ENCODE measurements at regions not wholly inside any gene's neighbourhood (a gene's known extent, or its start where the extent isn't known, plus 50 kb on each side); places are given as distances from the start of the nearest gene placed in this dataset.
A peak's percentile ranks its signal among the peaks of the same experiment; 100 is the strongest.

GRCh38 chr18:30929718-30930117 lies 112.8 kb downstream of the DSC3 start:
- Histone ChIP-seq H3K9me3 (ENCODE audit: control insufficient read depth in 2 of 2, insufficient read depth in 1 of 2, low read depth in 1 of 2, low read length in 1 of 2) (no peaks in the 10 kb centered on the region), H3K4me1 (ENCODE audit: control insufficient read depth in 3 of 3, insufficient read depth in 2 of 3, low read depth in 1 of 3, low read length in 2 of 3) (no peaks in the 10 kb centered on the region), H3K27me3 (ENCODE audit: control insufficient read depth in 3 of 3, insufficient read depth in 3 of 3, low read length in 3 of 3) (no peaks in the 10 kb centered on the region), H3K27ac (ENCODE audit: low read depth in 1 of 3, low read length in 2 of 3) (no peak overlapping the region), H3K36me3 (ENCODE audit: control insufficient read depth in 3 of 3, insufficient read depth in 2 of 3, low read depth in 1 of 3, low read length in 3 of 3) (no peaks in the 10 kb centered on the region), H3K4me3 (ENCODE audit: low read depth in 1 of 3, low read length in 3 of 3) (no peak overlapping the region)
- FAIRE-seq (no peak), DNase-seq (no peak)
- WGBS, 3 donors = 54 to 78% (median 64%) methylated on average over 2 of the region's 2 CpGs

GRCh38 chr18:30929065-30929464 lies 113.5 kb downstream of the DSC3 start:
- no peak for FAIRE-seq

DNA sequence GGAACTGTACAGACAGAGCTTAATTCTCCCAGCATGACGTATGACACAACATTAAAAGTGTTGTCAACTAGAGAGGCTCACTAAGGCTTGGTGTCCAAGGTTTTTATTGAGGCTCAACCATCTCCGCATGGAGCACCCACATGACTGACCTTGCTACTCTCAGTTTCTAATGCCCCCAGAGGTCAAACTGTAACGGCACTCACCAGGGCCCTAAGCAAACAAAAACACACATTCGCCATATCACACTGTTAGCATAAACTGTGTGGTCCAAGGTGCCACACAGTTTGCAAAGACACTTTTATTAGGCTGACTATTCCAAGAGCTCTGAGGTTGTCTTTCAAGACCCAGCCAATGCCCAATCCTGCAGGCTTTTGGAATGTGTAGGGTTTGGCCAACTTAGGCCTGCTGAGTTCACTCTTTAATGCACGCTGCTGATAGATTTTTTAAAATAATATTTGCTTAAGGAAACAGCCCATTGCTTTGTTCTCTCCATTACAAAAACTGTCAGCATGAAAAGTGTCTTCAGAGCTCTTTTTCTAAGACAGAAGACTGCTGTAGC lies 114.9 kb downstream of the DSC3 start:
- Histone ChIP-seq H3K27me3 (ENCODE audit: control insufficient read depth in 3 of 3, insufficient read depth in 3 of 3, low read length in 3 of 3) (no peaks in the 10 kb centered on the region), H3K9me3 (ENCODE audit: control insufficient read depth in 2 of 2, insufficient read depth in 1 of 2, low read depth in 1 of 2, low read length in 1 of 2) (no peaks in the 10 kb centered on the region), H3K27ac (ENCODE audit: low read depth in 1 of 3, low read length in 2 of 3) (no peak overlapping the region), H3K4me3 (ENCODE audit: low read depth in 1 of 3, low read length in 3 of 3) (no peak overlapping the region), H3K36me3 (ENCODE audit: control insufficient read depth in 3 of 3, insufficient read depth in 2 of 3, low read depth in 1 of 3, low read length in 3 of 3) (no peaks in the 10 kb centered on the region), H3K4me1 (ENCODE audit: control insufficient read depth in 3 of 3, insufficient read depth in 2 of 3, low read depth in 1 of 3, low read length in 2 of 3) (no peaks in the 10 kb centered on the region)
- WGBS, 3 donors = 54 to 71% (median 63%) methylated on average over 5 of the region's 5 CpGs
- FAIRE-seq = no peak
- no peak for DNase-seq

More at GRCh38 chr18:30929065-30929464, 113.5 kb downstream of the DSC3 start:
- DNase-seq = no peak
- WGBS, 3 donors = 73 to 79% (median 73%) methylated on average over 2 of the region's 2 CpGs
- Histone ChIP-seq H3K9me3 (ENCODE audit: control insufficient read depth in 2 of 2, insufficient read depth in 1 of 2, low read depth in 1 of 2, low read length in 1 of 2) (no peaks in the 10 kb centered on the region), H3K27ac (ENCODE audit: low read depth in 1 of 3, low read length in 2 of 3) (no peak overlapping the region), H3K4me3 (ENCODE audit: low read depth in 1 of 3, low read length in 3 of 3) (no peak overlapping the region), H3K36me3 (ENCODE audit: control insufficient read depth in 3 of 3, insufficient read depth in 2 of 3, low read depth in 1 of 3, low read length in 3 of 3) (no peaks in the 10 kb centered on the region), H3K27me3 (ENCODE audit: control insufficient read depth in 3 of 3, insufficient read depth in 3 of 3, low read length in 3 of 3) (no peaks in the 10 kb centered on the region), H3K4me1 (ENCODE audit: control insufficient read depth in 3 of 3, insufficient read depth in 2 of 3, low read depth in 1 of 3, low read length in 2 of 3) (no peaks in the 10 kb centered on the region)

GRCh38 chr18:30927042-30927441 lies 115.5 kb downstream of the DSC3 start:
- Histone ChIP-seq H3K27ac (ENCODE audit: low read depth in 1 of 3, low read length in 2 of 3) (no peak overlapping the region), H3K9me3 (ENCODE audit: control insufficient read depth in 2 of 2, insufficient read depth in 1 of 2, low read depth in 1 of 2, low read length in 1 of 2) (no peaks in the 10 kb centered on the region), H3K4me1 (ENCODE audit: control insufficient read depth in 3 of 3, insufficient read depth in 2 of 3, low read depth in 1 of 3, low read length in 2 of 3) (no peaks in the 10 kb centered on the region), H3K4me3 (ENCODE audit: low read depth in 1 of 3, low read length in 3 of 3) (no peak overlapping the region), H3K36me3 (ENCODE audit: control insufficient read depth in 3 of 3, insufficient read depth in 2 of 3, low read depth in 1 of 3, low read length in 3 of 3) (no peaks in the 10 kb centered on the region), H3K27me3 (ENCODE audit: control insufficient read depth in 3 of 3, insufficient read depth in 3 of 3, low read length in 3 of 3) (no peaks in the 10 kb centered on the region)
- DNase-seq = no peak
- WGBS, 3 donors = 92 to 98% (median 94%) methylated on average over 1 of the region's 1 CpG
- FAIRE-seq = no peak

- no peak overlapping the region for H3K4me3 ChIP-seq (ENCODE audit: low read depth in 1 of 3, low read length in 3 of 3)
- no peaks in the 10 kb centered on the region for H3K27me3 ChIP-seq (ENCODE audit: control insufficient read depth in 3 of 3, insufficient read depth in 3 of 3, low read length in 3 of 3)
- H3K27ac ChIP-seq (ENCODE audit: low read depth in 1 of 3, low read length in 2 of 3) = no peak overlapping the region
- no peaks in the 10 kb centered on the region for H3K36me3 ChIP-seq (ENCODE audit: control insufficient read depth in 3 of 3, insufficient read depth in 2 of 3, low read depth in 1 of 3, low read length in 3 of 3)
- WGBS, 3 donors = 84 to 93% (median 90%) methylated on average over 1 of the region's 1 CpG
- no peaks in the 10 kb centered on the region for H3K4me1 ChIP-seq (ENCODE audit: control insufficient read depth in 3 of 3, insufficient read depth in 2 of 3, low read depth in 1 of 3, low read length in 2 of 3)
- FAIRE-seq (no peak), DNase-seq (no peak)
- no peaks in the 10 kb centered on the region for H3K9me3 ChIP-seq (ENCODE audit: control insufficient read depth in 2 of 2, insufficient read depth in 1 of 2, low read depth in 1 of 2, low read length in 1 of 2)
Measured at GRCh38 chr18:30925795-30926194, 116.7 kb downstream of the DSC3 start.

DNA sequence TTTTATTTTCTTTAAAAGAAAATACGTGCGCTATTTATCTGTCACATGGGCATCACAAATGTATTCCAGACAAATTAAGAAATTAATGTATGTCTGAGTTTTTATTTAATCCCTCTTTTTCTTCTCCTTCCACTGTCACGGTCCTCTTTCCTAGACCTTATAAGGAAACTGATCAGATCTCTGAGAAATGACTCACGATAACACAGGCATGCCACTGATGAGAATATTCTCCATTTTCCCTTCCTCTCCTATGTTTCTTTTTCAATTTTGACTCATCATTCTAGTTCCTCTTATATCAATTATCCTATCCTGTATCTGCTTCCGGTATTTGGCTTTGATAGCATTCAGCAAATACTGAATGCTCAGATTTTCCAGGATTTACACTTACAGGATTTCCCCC lies 121.8 kb downstream of the DSC3 start:
- Histone ChIP-seq H3K27me3 (ENCODE audit: control insufficient read depth in 3 of 3, insufficient read depth in 3 of 3, low read length in 3 of 3) (no peaks in the 10 kb centered on the region), H3K9me3 (ENCODE audit: control insufficient read depth in 2 of 2, insufficient read depth in 1 of 2, low read depth in 1 of 2, low read length in 1 of 2) (no peaks in the 10 kb centered on the region), H3K4me1 (ENCODE audit: control insufficient read depth in 3 of 3, insufficient read depth in 2 of 3, low read depth in 1 of 3, low read length in 2 of 3) (no peaks in the 10 kb centered on the region), H3K36me3 (ENCODE audit: control insufficient read depth in 3 of 3, insufficient read depth in 2 of 3, low read depth in 1 of 3, low read length in 3 of 3) (no peaks in the 10 kb centered on the region), H3K4me3 (ENCODE audit: low read depth in 1 of 3, low read length in 3 of 3) (no peak overlapping the region), H3K27ac (ENCODE audit: low read depth in 1 of 3, low read length in 2 of 3) (no peak overlapping the region)
- WGBS, 3 donors = 81 to 85% (median 82%) methylated on average over 5 of the region's 5 CpGs
- DNase-seq (no peak), FAIRE-seq (no peak)

GRCh38 chr18:30920351-30920750 lies 122.2 kb downstream of the DSC3 start:
- H3K9me3 ChIP-seq (ENCODE audit: control insufficient read depth in 2 of 2, insufficient read depth in 1 of 2, low read depth in 1 of 2, low read length in 1 of 2) = no peaks in the 10 kb centered on the region
- 73 to 82% (median 79%) methylated on average over 3 of the region's 3 CpGs for WGBS, 3 donors
- H3K4me3 ChIP-seq (ENCODE audit: low read depth in 1 of 3, low read length in 3 of 3) = no peak overlapping the region
- no peaks in the 10 kb centered on the region for H3K27me3 ChIP-seq (ENCODE audit: control insufficient read depth in 3 of 3, insufficient read depth in 3 of 3, low read length in 3 of 3)
- no peaks in the 10 kb centered on the region for H3K36me3 ChIP-seq (ENCODE audit: control insufficient read depth in 3 of 3, insufficient read depth in 2 of 3, low read depth in 1 of 3, low read length in 3 of 3)
- H3K27ac ChIP-seq (ENCODE audit: low read depth in 1 of 3, low read length in 2 of 3) = no peak overlapping the region
- FAIRE-seq = no peak
- H3K4me1 ChIP-seq (ENCODE audit: control insufficient read depth in 3 of 3, insufficient read depth in 2 of 3, low read depth in 1 of 3, low read length in 2 of 3) = no peaks in the 10 kb centered on the region
- no peak for DNase-seq

DNA sequence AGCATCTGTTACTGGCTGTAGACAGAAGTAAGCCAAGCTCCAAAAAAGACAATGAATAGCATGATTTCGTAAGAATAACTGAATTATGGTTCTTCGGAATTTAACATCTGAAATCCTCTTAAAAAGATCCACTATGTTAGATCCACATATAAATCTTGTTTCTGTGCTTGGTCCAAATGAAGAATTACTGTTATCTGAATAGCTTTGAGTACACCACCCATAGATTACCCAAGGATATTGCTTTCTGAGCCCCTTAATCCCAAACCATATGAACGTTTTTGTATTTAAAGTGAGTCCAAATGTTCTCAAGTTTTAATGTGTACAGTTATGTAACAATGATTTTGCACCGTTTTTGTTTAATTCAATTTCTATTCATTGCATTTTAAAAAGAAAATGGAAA lies 124.9 kb downstream of the DSC3 start:
- DNase-seq (no peak), FAIRE-seq (no peak)
- Histone ChIP-seq H3K27ac (ENCODE audit: low read depth in 1 of 3, low read length in 2 of 3) (no peak overlapping the region), H3K9me3 (ENCODE audit: control insufficient read depth in 2 of 2, insufficient read depth in 1 of 2, low read depth in 1 of 2, low read length in 1 of 2) (no peaks in the 10 kb centered on the region), H3K4me1 (ENCODE audit: control insufficient read depth in 3 of 3, insufficient read depth in 2 of 3, low read depth in 1 of 3, low read length in 2 of 3) (no peaks in the 10 kb centered on the region), H3K36me3 (ENCODE audit: control insufficient read depth in 3 of 3, insufficient read depth in 2 of 3, low read depth in 1 of 3, low read length in 3 of 3) (no peaks in the 10 kb centered on the region), H3K27me3 (ENCODE audit: control insufficient read depth in 3 of 3, insufficient read depth in 3 of 3, low read length in 3 of 3) (no peaks in the 10 kb centered on the region), H3K4me3 (ENCODE audit: low read depth in 1 of 3, low read length in 3 of 3) (no peak overlapping the region)
- WGBS, 3 donors = 60 to 71% (median 61%) methylated on average over 4 of the region's 4 CpGs

GRCh38 chr18:30915336-30915988 lies 127.1 kb downstream of the DSC3 start:
- Histone ChIP-seq H3K36me3 (ENCODE audit: control insufficient read depth in 3 of 3, insufficient read depth in 2 of 3, low read depth in 1 of 3, low read length in 3 of 3) (no peaks in the 10 kb centered on the region), H3K9me3 (ENCODE audit: control insufficient read depth in 2 of 2, insufficient read depth in 1 of 2, low read depth in 1 of 2, low read length in 1 of 2) (no peaks in the 10 kb centered on the region), H3K4me3 (ENCODE audit: low read depth in 1 of 3, low read length in 3 of 3) (no peak overlapping the region), H3K4me1 (ENCODE audit: control insufficient read depth in 3 of 3, insufficient read depth in 2 of 3, low read depth in 1 of 3, low read length in 2 of 3) (no peaks in the 10 kb centered on the region), H3K27ac (ENCODE audit: low read depth in 1 of 3, low read length in 2 of 3) (no peak overlapping the region), H3K27me3 (ENCODE audit: control insufficient read depth in 3 of 3, insufficient read depth in 3 of 3, low read length in 3 of 3) (no peaks in the 10 kb centered on the region)
- 49 to 63% (median 62%) methylated on average over 4 of the region's 4 CpGs for WGBS, 3 donors
- DNase-seq (peak in 1 of 2 donors; percentile 12), FAIRE-seq (no peak)

All from small intestine (tissue), 7 donors.